Smooth muscle cell (in vitro differentiated cells): ENCODE measurements at regions not wholly inside any gene's neighbourhood (a gene's known extent, or its start where the extent isn't known, plus 50 kb on each side); places are given as distances from the start of the nearest gene placed in this dataset.

ENCODE experiments used
- DNase-seq: peaks from one replicate; lab custom pipeline; 2025; ENCODE audit not compliant: unreplicated experiment; lab: John Stamatoyannopoulos, UW
- H2AFZ ChIP-seq: fragments of 200-600 bp; sonication (generic); 2 replicates; pipeline ENCODE4 v1.6.0; 2016; ENCODE audit warnings: antibody characterized with exemption, low read depth, mild to moderate bottlenecking
- H3F3A ChIP-seq: fragments of 200-600 bp; sonication (generic); 2 replicates; pipeline ENCODE4 v1.6.0; 2017; ENCODE audit warnings: antibody characterized with exemption, low read depth
- H3K27ac ChIP-seq: fragments of 200-600 bp; sonication (generic); 2 replicates; pipeline ENCODE4 v1.5.1; 2016; ENCODE audit warnings: low read depth, mild to moderate bottlenecking
- H3K27me3 ChIP-seq: fragments of 200-600 bp; sonication (generic); 2 replicates; pipeline ENCODE4 v1.6.1; 2016; ENCODE audit warnings: low read depth, mild to moderate bottlenecking
- H3K36me3 ChIP-seq: fragments of 200-600 bp; sonication (generic); 2 replicates; pipeline ENCODE4 v1.5.1; 2016; ENCODE audit warnings: low read depth
- H3K4me1 ChIP-seq: fragments of 200-600 bp; sonication (generic); 2 replicates; pipeline ENCODE4 v1.5.1; 2016; ENCODE audit warnings: low read depth
- H3K4me2 ChIP-seq: fragments of 200-600 bp; sonication (generic); 2 replicates; pipeline ENCODE4 v1.6.0; 2016; ENCODE audit warnings: mild to moderate bottlenecking
- H3K4me3 ChIP-seq: fragments of 200-600 bp; sonication (generic); 2 replicates; pipeline ENCODE4 v1.5.1; 2016; ENCODE audit warnings: mild to moderate bottlenecking
- H3K79me2 ChIP-seq: fragments of 200-600 bp; sonication (generic); 2 replicates; pipeline ENCODE4 v1.6.0; 2016; ENCODE audit warnings: low read depth, mild to moderate bottlenecking
- H3K9ac ChIP-seq: fragments of 200-600 bp; sonication (generic); 2 replicates; pipeline ENCODE4 v1.6.0; 2016; ENCODE audit warnings: low read depth
- H3K9me3 ChIP-seq: fragments of 200-600 bp; sonication (generic); replicated peaks from 2 replicates; pipeline ENCODE4 v1.5.1; 2016; ENCODE audit warnings: low read depth
- H4K20me1 ChIP-seq: fragments of 200-600 bp; sonication (generic); 2 replicates; pipeline ENCODE4 v1.6.0; 2016; ENCODE audit warnings: low read depth
- WGBS: methylation state at CpG from one replicate; pipeline ENCODE4 v1.1.7; 2016; ENCODE audit warnings: low lambda C conversion rate; 5-methylcytosine and 5-hydroxymethylcytosine counted together
- TF ChIP-seq, protein P1 (sequence below): fragments of 200-600 bp; sonication (generic); IDR thresholded peaks from 2 replicates; pipeline ENCODE4 v1.5.1; 2017; ENCODE audit warnings: borderline replicate concordance, mild to moderate bottlenecking, antibody characterized with exemption; ENCODE audit not compliant: insufficient read depth, poor library complexity, severe bottlenecking

DNA sequence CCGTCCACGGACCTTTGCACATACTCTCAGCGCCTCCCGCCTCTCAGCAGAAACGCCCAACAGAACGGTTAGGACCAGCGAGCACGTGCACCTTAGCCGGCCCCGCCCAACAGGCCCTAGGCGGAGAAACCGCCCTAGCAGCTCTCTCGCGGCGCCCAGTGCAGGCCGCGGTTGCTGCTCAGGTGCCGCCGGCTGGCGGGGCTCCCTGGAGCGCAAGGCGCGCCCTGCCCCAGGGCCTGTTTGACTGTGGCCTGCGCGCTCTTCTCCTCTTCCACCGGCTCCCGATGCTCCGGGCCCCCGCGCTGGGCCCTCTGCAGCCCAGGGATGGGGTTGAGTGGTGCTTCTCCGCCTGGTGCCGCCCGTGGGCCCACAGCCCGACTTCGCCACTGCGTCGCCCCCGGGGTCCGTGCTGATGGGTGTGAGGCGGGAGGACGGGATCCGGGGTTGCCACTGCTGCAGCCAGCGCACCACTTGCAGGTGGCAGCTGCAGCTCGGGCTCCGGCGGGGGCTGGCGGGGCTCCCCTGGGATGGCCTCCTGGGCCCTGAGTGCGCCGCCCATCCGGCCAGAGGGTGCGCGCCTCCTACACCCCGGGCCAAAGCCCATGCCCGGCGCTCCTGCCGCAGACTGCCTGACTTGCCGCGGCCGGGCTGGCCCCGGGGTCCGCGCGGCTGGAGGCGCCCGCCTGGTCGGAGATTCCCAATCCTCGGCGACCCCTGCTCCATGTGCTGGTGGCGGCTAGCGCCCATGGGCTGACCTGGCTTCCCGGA, 1889.4 kb upstream of the CDH9 start:
- H3K9ac ChIP-seq, result no peak overlapping the region
- WGBS, result 97% methylated on average over 61 of the region's 71 CpGs
- no peaks in the 10 kb centered on the region for H3K36me3 ChIP-seq
- H3K4me1 ChIP-seq, result no peaks in the 10 kb centered on the region
- H3K79me2 ChIP-seq, result no peaks in the 10 kb centered on the region
- no peak overlapping the region for H3K4me2 ChIP-seq
- no peaks in the 10 kb centered on the region for H3K27me3 ChIP-seq
- no peak overlapping the region for H2AFZ ChIP-seq
- no peak for DNase-seq
- no peaks in the 10 kb centered on the region for H3K9me3 ChIP-seq
- no peaks in the 10 kb centered on the region for H3F3A ChIP-seq
- TF ChIP-seq, protein P1, sequence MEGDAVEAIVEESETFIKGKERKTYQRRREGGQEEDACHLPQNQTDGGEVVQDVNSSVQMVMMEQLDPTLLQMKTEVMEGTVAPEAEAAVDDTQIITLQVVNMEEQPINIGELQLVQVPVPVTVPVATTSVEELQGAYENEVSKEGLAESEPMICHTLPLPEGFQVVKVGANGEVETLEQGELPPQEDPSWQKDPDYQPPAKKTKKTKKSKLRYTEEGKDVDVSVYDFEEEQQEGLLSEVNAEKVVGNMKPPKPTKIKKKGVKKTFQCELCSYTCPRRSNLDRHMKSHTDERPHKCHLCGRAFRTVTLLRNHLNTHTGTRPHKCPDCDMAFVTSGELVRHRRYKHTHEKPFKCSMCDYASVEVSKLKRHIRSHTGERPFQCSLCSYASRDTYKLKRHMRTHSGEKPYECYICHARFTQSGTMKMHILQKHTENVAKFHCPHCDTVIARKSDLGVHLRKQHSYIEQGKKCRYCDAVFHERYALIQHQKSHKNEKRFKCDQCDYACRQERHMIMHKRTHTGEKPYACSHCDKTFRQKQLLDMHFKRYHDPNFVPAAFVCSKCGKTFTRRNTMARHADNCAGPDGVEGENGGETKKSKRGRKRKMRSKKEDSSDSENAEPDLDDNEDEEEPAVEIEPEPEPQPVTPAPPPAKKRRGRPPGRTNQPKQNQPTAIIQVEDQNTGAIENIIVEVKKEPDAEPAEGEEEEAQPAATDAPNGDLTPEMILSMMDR, result no peak
- H3K4me3 ChIP-seq, result no peak overlapping the region
- no peak overlapping the region for H3K27ac ChIP-seq
- H4K20me1 ChIP-seq, result no peaks in the 10 kb centered on the region

DNA sequence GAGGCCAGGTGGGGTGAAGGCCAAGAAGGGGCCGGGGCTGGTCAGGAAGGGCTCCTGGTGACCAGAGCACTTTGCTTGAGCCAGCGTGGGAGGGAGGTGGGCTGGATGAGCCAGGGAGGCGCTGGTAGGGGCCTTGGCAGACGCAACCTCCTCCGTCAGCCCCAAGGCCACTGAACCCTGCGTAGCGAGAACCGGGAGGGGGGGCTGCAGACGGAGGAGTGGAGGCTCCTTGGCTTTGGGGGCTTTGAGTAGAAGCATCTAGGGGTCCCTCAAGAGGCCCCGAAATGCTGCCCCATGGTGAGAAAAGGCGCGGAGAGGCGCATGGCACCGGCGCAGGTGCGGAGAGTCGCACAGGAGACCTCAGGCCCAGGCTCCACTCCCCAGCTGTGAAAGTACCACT, 1888.0 kb upstream of the CDH9 start:
- H3K4me1 ChIP-seq, result no peaks in the 10 kb centered on the region
- no peaks in the 10 kb centered on the region for H3K36me3 ChIP-seq
- TF ChIP-seq, protein P1, result no peak
- no peaks in the 10 kb centered on the region for H3K9me3 ChIP-seq
- H2AFZ ChIP-seq, result no peak overlapping the region
- H3K4me2 ChIP-seq, result no peak overlapping the region
- 95% methylated on average over 15 of the region's 17 CpGs for WGBS
- no peak overlapping the region for H3K27ac ChIP-seq
- H3F3A ChIP-seq, result no peaks in the 10 kb centered on the region
- no peak overlapping the region for H3K4me3 ChIP-seq
- no peaks in the 10 kb centered on the region for H4K20me1 ChIP-seq
- no peaks in the 10 kb centered on the region for H3K27me3 ChIP-seq
- no peaks in the 10 kb centered on the region for H3K79me2 ChIP-seq
- DNase-seq, result no peak
- no peak overlapping the region for H3K9ac ChIP-seq

DNA sequence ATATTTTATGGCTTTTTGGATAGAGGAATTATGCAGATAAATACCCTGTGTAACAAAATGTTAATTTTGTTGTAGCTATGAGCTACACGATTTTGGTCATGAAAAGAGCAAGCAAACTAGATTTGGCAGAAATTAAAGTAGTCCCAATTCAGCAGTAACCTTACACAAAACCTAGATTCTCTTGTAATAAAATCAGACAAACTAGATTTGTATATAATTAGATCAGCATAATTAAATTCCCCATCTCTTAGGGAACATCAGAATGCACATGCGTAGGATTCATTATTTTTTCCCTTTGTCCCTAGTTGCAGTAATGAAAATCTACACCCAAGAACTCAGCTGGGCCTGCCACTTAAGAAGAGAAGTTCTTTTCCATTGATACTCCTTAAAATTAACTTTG, 1879.2 kb upstream of the CDH9 start:
- 88% methylated on average over 2 of the region's 2 CpGs for WGBS
- no peaks in the 10 kb centered on the region for H3K9me3 ChIP-seq
- no peaks in the 10 kb centered on the region for H3F3A ChIP-seq
- H3K36me3 ChIP-seq, result no peaks in the 10 kb centered on the region
- H3K4me2 ChIP-seq, result no peak overlapping the region
- no peak overlapping the region for H3K9ac ChIP-seq
- H3K27me3 ChIP-seq, result no peaks in the 10 kb centered on the region
- H2AFZ ChIP-seq, result no peak overlapping the region
- no peaks in the 10 kb centered on the region for H3K4me1 ChIP-seq
- no peaks in the 10 kb centered on the region for H4K20me1 ChIP-seq
- no peak overlapping the region for H3K4me3 ChIP-seq
- H3K79me2 ChIP-seq, result no peaks in the 10 kb centered on the region
- no peak overlapping the region for H3K27ac ChIP-seq
- DNase-seq, result no peak
- TF ChIP-seq, protein P1, result no peak

DNA sequence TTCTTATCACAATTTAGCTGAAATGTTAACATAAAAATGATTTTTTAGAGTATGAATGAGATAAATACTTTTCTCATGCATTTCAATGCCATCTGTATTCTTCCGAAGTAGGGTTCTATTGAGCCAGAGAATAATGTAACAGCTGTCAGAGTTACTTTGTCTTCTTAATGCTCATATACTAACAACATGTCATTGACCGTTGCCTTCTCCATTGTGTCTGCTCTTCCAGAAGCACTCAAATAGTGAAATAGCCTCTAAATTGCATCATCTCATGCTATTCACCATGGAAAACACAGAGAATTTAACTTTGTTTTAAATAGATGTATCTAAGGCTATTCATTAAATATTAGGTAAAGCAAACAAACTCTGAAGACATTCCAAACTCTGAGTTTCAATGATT, 1875.9 kb upstream of the CDH9 start:
- Histone ChIP-seq H3K4me2 (no peak overlapping the region), H3K27me3 (no peaks in the 10 kb centered on the region), H3K27ac (no peak overlapping the region), H3K4me1 (no peaks in the 10 kb centered on the region), H3K9me3 (no peaks in the 10 kb centered on the region), H3K4me3 (no peak overlapping the region), H2AFZ (no peak overlapping the region), H3K9ac (no peak overlapping the region), H4K20me1 (no peaks in the 10 kb centered on the region), H3K36me3 (no peaks in the 10 kb centered on the region), H3K79me2 (no peaks in the 10 kb centered on the region), H3F3A (no peaks in the 10 kb centered on the region)
- DNase-seq, result no peak
- TF ChIP-seq, protein P1, result no peak
- 86% methylated on average over 2 of the region's 2 CpGs for WGBS
